ENCODE measurements at regions not wholly inside any gene's neighbourhood (a gene's known extent, or its start where the extent isn't known, plus 50 kb on each side); places are given as distances from the start of the nearest gene placed in this dataset.

- TF ChIP-seq CTCF (tag by site-specific recombination; IDR thresholded peaks at IDR 0.05): no peak
- TF ChIP-seq ZNF239 (tag by site-specific recombination; IDR thresholded peaks at IDR 0.05): no peak
Observed at GRCh38 chr7:92945840-92946239, 109.5 kb upstream of the CDK6 start.
